OCI-LY7 (cell line): ENCODE measurements at regions not wholly inside any gene's neighbourhood (a gene's known extent, or its start where the extent isn't known, plus 50 kb on each side); places are given as distances from the start of the nearest gene placed in this dataset.

ENCODE experiments used
- BruUV-seq: library from RNA; stranded (reverse); fragments of 400-500 nt; replicated peaks from 2 replicates; lab custom pipeline; 2021; lab: Mats Ljungman, UMichigan
- CTCF ChIA-PET: fragments of 300-600 bp; sonication (Branson Sonifier 250); formaldehyde crosslinking; loops from one replicate; lab custom pipeline; 2022; ENCODE audit warnings: antibody characterized with exemption; ENCODE audit not compliant: unreplicated experiment; lab: Charles Lee
- POLR2A ChIA-PET: fragments of 300-600 bp; sonication (Branson Sonifier 250); formaldehyde crosslinking; loops from one replicate; lab custom pipeline; 2022; ENCODE audit warnings: antibody characterized with exemption; lab: Charles Lee
- DNase-seq: peaks from one replicate; pipeline ENCODE4 v3.0.0-alpha.2; 2015; ENCODE audit warnings: low spot score
- H2AFZ ChIP-seq: fragments of 200-600 bp; sonication (generic), shearing (Covaris generic); 2 replicates; pipeline ENCODE4 v1.6.1; 2014; ENCODE audit warnings: mild to moderate bottlenecking, antibody characterized with exemption, low read length, moderate library complexity
- H3K27ac ChIP-seq: fragments of 200-600 bp; sonication (generic); 2 replicates; pipeline ENCODE4 v1.5.1; 2014; ENCODE audit warnings: mixed run types, low read depth, mild to moderate bottlenecking, moderate library complexity, low read length, inconsistent platforms; ENCODE audit not compliant: poor library complexity, severe bottlenecking
- H3K36me3 ChIP-seq: fragments of 200-600 bp; sonication (generic); 2 replicates; pipeline ENCODE4 v1.6.1; 2014; ENCODE audit warnings: mild to moderate bottlenecking, antibody characterized with exemption, low read length, moderate library complexity, mixed read lengths; ENCODE audit not compliant: insufficient read depth
- H3K4me1 ChIP-seq: fragments of 200-600 bp; sonication (generic); 2 replicates; pipeline ENCODE4 v1.5.1; 2014; ENCODE audit warnings: mild to moderate bottlenecking, low read length; ENCODE audit not compliant: insufficient read depth, poor library complexity, severe bottlenecking
- H3K4me2 ChIP-seq: fragments of 200-600 bp; sonication (generic); 2 replicates; pipeline ENCODE4 v1.6.1; 2014; ENCODE audit warnings: mild to moderate bottlenecking, low read length
- H3K4me3 ChIP-seq: fragments of 200-600 bp; sonication (generic); 2 replicates; pipeline ENCODE4 v1.5.1; 2014; ENCODE audit warnings: mild to moderate bottlenecking, low read depth, low read length; ENCODE audit not compliant: poor library complexity, severe bottlenecking
- H3K79me2 ChIP-seq: fragments of 200-600 bp; sonication (generic); 2 replicates; pipeline ENCODE4 v1.6.1; 2016; ENCODE audit warnings: low read depth, mild to moderate bottlenecking, low read length, moderate library complexity, mixed read lengths; ENCODE audit not compliant: insufficient read depth
- H3K9me2 ChIP-seq: fragments of 200-600 bp; sonication (generic); 2 replicates; pipeline ENCODE4 v1.6.1; 2016; ENCODE audit warnings: mild to moderate bottlenecking, low read length, mixed read lengths; ENCODE audit not compliant: insufficient read depth
- H3K9me3 ChIP-seq: fragments of 200-600 bp; sonication (generic); 2 replicates; pipeline ENCODE4 v1.6.1; 2014; ENCODE audit warnings: mild to moderate bottlenecking, mixed run types, low read length, mixed read lengths
- H4K20me1 ChIP-seq: fragments of 200-600 bp; sonication (generic); 2 replicates; pipeline ENCODE4 v1.6.1; 2014; ENCODE audit warnings: mild to moderate bottlenecking, antibody characterized with exemption, low read length, moderate library complexity, mixed read lengths; ENCODE audit not compliant: insufficient read depth
- EZH2phosphoT487 ChIP-seq: fragments of 200-600 bp; sonication (generic); IDR thresholded peaks from 2 replicates; pipeline ENCODE4 v1.6.1; 2018; ENCODE audit warnings: low read depth, borderline replicate concordance, mild to moderate bottlenecking, mixed run types, antibody characterized with exemption, low read length, moderate library complexity, mixed read lengths
- intact Hi-C: fragments of 100-400 bp; cut with micrococcal nuclease; formaldehyde crosslinking; loops from one replicate; pipeline ENCODE4 v1.10.0; 2022; ENCODE audit not compliant: unreplicated experiment
- TF ChIP-seq, protein P1 (sequence below): fragments of 200-600 bp; sonication (generic); conservative IDR thresholded peaks from 2 replicates; pipeline ENCODE4 v1.5.1; 2014; ENCODE audit warnings: mild to moderate bottlenecking, antibody characterized with exemption, low read length, moderate library complexity, mixed read lengths

DNA sequence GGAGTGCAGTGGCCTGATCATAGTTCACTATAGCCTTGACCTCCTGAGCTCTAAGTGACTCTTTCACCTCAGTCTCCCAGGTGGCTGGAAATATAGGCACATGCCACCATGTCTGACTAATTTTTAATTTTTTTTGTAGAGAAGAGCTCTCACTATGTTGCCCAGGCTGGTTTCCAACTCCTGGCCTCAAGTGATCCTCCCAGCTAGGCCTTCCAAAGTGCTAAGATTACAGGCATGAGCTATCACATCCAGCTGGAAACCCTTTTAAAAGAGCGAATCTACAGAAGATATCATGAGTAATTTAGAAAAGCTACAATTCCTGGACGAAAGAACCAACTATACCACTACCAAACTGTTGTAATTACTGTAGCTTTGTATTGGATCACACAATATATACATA lies 394.4 kb upstream of the AUTS2 start:
- BruUV-seq, result no TSS peak
- no peak overlapping the region for H2AFZ ChIP-seq

DNA sequence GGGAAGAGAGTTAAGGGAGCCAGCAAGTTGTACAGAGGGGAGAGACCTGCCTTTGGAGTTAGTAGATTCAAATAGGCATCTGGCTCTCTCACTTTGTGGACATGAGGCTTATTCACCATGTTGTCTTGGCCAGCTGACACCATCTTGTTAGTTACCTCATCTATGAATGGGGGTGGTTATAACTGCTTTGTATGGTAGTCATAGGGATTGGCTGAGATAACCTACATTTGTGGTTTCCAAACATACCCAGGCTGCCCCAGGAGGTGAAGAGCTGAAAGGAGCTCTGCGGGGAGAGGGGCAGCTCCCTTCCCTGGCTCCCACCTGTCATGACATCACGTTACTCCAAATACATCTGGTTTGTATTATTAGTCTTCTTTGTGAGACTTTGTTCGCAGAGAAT lies 393.3 kb upstream of the AUTS2 start:
- BruUV-seq, result no TSS peak
- ChIA-PET CTCF (no interaction called here), POLR2A (no interaction called here)
- H4K20me1 ChIP-seq, result no peaks in the 10 kb centered on the region
- H3K4me1 ChIP-seq, result peaks cover 18% of the 10 kb centered on the region
- H3K27ac ChIP-seq, result no peak overlapping the region
- no peak for DNase-seq
- TF ChIP-seq EZH2phosphoT487, result no peak
- TF ChIP-seq, protein P1, sequence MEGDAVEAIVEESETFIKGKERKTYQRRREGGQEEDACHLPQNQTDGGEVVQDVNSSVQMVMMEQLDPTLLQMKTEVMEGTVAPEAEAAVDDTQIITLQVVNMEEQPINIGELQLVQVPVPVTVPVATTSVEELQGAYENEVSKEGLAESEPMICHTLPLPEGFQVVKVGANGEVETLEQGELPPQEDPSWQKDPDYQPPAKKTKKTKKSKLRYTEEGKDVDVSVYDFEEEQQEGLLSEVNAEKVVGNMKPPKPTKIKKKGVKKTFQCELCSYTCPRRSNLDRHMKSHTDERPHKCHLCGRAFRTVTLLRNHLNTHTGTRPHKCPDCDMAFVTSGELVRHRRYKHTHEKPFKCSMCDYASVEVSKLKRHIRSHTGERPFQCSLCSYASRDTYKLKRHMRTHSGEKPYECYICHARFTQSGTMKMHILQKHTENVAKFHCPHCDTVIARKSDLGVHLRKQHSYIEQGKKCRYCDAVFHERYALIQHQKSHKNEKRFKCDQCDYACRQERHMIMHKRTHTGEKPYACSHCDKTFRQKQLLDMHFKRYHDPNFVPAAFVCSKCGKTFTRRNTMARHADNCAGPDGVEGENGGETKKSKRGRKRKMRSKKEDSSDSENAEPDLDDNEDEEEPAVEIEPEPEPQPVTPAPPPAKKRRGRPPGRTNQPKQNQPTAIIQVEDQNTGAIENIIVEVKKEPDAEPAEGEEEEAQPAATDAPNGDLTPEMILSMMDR, result no peak
- no peak overlapping the region for H3K4me2 ChIP-seq
- no peak overlapping the region for H2AFZ ChIP-seq
- no peaks in the 10 kb centered on the region for H3K9me3 ChIP-seq
- H3K79me2 ChIP-seq, result no peaks in the 10 kb centered on the region
- no peaks in the 10 kb centered on the region for H3K9me2 ChIP-seq
- no peaks in the 10 kb centered on the region for H3K36me3 ChIP-seq
- intact Hi-C loops, result loop anchor here (10.0 kb wide), 1 partner anchor 730 kb away; no protein-coding TSS in a partner anchor
- no peak overlapping the region for H3K4me3 ChIP-seq

More for the DNA sequence above, 394.4 kb upstream of the AUTS2 start:
- Histone ChIP-seq H3K27ac (no peak overlapping the region), H3K4me1 (peaks cover 21% of the 10 kb centered on the region), H3K4me3 (no peak overlapping the region), H3K36me3 (no peaks in the 10 kb centered on the region), H4K20me1 (no peaks in the 10 kb centered on the region), H3K9me2 (no peaks in the 10 kb centered on the region), H3K9me3 (no peaks in the 10 kb centered on the region), H3K4me2 (no peak overlapping the region), H3K79me2 (no peaks in the 10 kb centered on the region)
- ChIA-PET POLR2A (interaction anchor here (0.6 to 1.3 kb wide), 3 partner anchors 23 to 617 kb away, joined by 3 to 8 read pairs (median 4); no protein-coding TSS in a partner anchor), CTCF (interaction anchor here (0.6 kb wide), 1 partner anchor 603 kb away, joined by 3 read pairs; no protein-coding TSS in a partner anchor)
- intact Hi-C loops, result loop anchor here (10.0 kb wide), 1 partner anchor 731 kb away; no protein-coding TSS in a partner anchor
- DNase-seq, result no peak
- TF ChIP-seq EZH2phosphoT487, result no peak
- TF ChIP-seq, protein P1, result no peak

DNA sequence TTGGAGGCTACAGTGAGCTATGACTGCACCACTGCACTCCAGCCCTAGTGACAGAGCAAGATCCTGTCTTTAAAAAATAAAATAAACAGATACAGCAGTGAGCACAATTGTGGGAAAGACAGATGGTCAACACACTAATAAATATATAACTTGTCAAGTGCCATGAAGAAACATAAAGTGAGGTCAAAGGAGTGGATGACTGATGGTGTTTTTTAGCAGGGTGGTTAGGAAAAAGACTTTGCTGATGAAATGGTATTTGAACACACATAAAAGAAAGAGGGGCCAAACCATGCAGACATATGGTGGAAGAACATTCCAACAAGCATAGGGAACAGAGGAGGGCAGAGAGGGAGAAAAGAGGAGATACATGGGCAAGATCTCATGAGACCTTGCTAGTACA lies 392.7 kb upstream of the AUTS2 start:
- DNase-seq, result no peak
- no TSS peak for BruUV-seq

More for the DNA sequence above, 392.7 kb upstream of the AUTS2 start:
- ChIA-PET POLR2A (no interaction called here), CTCF (no interaction called here)
- H3K9me2 ChIP-seq, result no peaks in the 10 kb centered on the region
- H3K4me3 ChIP-seq, result no peak overlapping the region
- H4K20me1 ChIP-seq, result no peaks in the 10 kb centered on the region
- peaks cover 17% of the 10 kb centered on the region for H3K4me1 ChIP-seq
- no peaks in the 10 kb centered on the region for H3K36me3 ChIP-seq
- no peak overlapping the region for H3K27ac ChIP-seq
- intact Hi-C loops, result loop anchor here (10.0 kb wide), 1 partner anchor 729 kb away; no protein-coding TSS in a partner anchor
- H3K9me3 ChIP-seq, result no peaks in the 10 kb centered on the region
- H2AFZ ChIP-seq, result no peak overlapping the region
- H3K79me2 ChIP-seq, result no peaks in the 10 kb centered on the region
- TF ChIP-seq, protein P1, result no peak
- no peak for TF ChIP-seq EZH2phosphoT487
- no peak overlapping the region for H3K4me2 ChIP-seq
